Choroid plexus epithelial cell (primary cell): ENCODE measurements at regions not wholly inside any gene's neighbourhood (a gene's known extent, or its start where the extent isn't known, plus 50 kb on each side); places are given as distances from the start of the nearest gene placed in this dataset.
"Not testable (repeated sequence)": the region's sequence is repeated elsewhere in the genome, so short reads cannot be mapped to it uniquely, and the experiment has no call there.

ENCODE experiments used
- DNase-seq: peaks from one replicate; pipeline ENCODE4 v3.0.0-alpha.2; 2010; ENCODE audit warnings: low read depth
- H3K4me3 ChIP-seq: 2 replicates; pipeline ENCODE4 v1.5.1; 2011; ENCODE audit warnings: low read depth, mild to moderate bottlenecking, control low read depth, low read length, moderate library complexity
- CTCF ChIP-seq: conservative IDR thresholded peaks from 2 replicates; pipeline ENCODE4 v1.5.1; 2011; ENCODE audit warnings: low read depth, mild to moderate bottlenecking, control low read depth, inconsistent platforms, low read length, moderate library complexity

GRCh38 chr2:17460371-17461086 is 57.7 kb downstream of the RAD51AP2 start:
- no peak for TF ChIP-seq CTCF
- H3K4me3 ChIP-seq: no peak overlapping the region
- DNase-seq: no peak

- TF ChIP-seq CTCF: no peak
- DNase-seq: no peak
Measured at GRCh38 chr2:17455343-17455742, 62.9 kb downstream of the RAD51AP2 start.

DNA sequence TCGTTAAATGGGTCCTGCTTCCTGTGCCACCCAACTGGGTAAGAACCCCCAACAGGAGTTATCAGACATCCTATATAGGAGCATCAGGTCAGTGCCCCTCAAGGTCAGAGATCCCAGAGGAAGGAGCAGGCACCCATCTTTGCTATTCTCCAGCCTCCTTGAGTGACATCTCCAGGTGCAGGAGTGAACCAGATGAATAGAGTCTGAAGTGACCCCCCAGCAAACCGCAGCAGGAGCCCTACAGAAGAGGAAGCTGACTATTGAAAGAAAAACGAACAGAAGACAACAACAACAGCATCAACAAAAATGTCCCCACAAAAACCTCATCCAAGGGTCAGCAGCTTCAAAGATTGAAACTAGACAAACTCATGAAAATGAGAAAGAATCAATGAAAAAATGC is 72.0 kb downstream of the RAD51AP2 start:
- H3K4me3 ChIP-seq, DNase-seq: not testable (repeated sequence)

More at GRCh38 chr2:17455343-17455742, 62.9 kb downstream of the RAD51AP2 start:
- H3K4me3 ChIP-seq: no peak overlapping the region

DNA sequence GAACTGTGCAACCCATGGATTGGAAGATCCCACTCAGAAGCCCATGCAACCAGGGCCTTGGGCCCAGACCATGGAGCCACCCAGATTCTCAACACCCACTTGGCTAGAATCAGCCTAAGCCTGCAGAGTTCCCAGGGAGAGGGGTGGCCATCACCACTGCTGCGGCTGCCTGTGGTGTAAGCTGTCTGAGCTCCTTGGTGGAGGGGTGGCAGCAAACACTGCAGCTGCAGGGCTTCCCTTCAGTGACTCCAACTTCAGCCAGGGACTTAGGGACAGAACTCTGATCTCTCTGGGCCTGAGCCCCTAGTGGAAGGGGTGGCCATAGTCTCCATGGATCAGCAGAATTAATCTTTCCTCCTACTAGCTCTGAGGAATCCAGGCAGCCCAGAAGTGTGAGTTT is 72.5 kb downstream of the RAD51AP2 start:
- no peak for TF ChIP-seq CTCF
- DNase-seq: no peak
- H3K4me3 ChIP-seq: no peak overlapping the region

- H3K4me3 ChIP-seq: no peak overlapping the region
- peak; percentile 14 for DNase-seq
- no peak for TF ChIP-seq CTCF
Measured at GRCh38 chr2:17442334-17442733, 75.9 kb downstream of the RAD51AP2 start.

DNA sequence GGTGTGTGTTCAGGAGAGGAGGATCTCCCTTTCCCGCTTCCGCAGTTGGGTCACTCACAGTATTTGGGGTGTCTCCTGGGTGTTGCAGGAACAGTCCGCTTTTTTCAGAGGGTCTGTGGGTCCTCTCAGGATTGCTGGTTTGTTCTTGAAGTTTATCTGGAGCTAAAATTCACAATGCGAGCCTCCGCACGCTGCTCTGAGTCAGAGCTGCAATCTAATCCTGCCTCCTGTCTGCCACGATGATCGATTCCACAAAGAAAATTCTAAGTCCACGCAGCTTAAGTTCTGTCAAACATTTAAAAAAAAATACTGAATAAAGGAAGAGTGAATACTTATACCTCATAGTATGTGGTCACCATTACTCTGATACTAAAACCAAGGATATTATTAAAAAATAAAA is 76.5 kb downstream of the RAD51AP2 start:
- no peak overlapping the region for H3K4me3 ChIP-seq
- no peak for TF ChIP-seq CTCF
- no peak for DNase-seq

DNA sequence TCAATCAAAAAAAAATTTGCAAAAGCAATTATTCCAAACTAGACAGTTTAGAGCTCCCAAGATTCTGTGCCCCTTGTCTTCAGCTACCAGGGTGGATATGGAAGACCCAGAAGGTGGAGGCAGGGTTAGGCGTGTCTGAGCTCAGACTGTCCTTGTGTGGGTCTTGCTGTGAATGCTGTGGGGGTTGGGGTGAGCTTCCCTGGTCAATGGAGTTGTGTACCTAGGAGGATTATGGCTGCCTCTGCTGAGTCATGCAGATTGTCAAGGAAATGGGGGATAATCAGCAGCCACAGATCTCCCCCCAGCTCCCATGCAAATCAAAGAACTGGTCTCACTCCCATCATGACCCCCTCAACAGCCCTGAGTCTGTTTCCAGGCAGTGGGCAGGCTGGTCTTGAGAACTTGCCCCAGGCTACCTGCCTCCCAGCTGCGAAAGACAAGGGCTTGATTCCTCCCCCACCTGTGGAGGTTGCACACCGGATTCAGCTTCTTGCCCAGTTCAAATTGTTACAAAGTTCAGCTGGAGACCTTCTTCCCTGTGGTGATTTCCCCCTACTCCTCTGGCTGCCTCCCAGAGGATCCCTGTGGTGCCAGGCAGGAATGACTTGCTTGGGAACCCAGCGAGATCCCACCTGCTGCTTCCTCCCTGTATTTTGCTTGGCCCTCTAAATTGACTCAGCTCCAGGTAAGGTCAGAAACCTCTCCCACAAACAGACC is 77.0 kb downstream of the RAD51AP2 start:
- TF ChIP-seq CTCF: no peak
- no peak overlapping the region for H3K4me3 ChIP-seq
- DNase-seq: no peak
